ENCODE measurements at regions not wholly inside any gene's neighbourhood (a gene's known extent, or its start where the extent isn't known, plus 50 kb on each side); places are given as distances from the start of the nearest gene placed in this dataset.
"Not testable (repeated sequence)": the region's sequence is repeated elsewhere in the genome, so short reads cannot be mapped to it uniquely, and the experiment has no call there.

DNA sequence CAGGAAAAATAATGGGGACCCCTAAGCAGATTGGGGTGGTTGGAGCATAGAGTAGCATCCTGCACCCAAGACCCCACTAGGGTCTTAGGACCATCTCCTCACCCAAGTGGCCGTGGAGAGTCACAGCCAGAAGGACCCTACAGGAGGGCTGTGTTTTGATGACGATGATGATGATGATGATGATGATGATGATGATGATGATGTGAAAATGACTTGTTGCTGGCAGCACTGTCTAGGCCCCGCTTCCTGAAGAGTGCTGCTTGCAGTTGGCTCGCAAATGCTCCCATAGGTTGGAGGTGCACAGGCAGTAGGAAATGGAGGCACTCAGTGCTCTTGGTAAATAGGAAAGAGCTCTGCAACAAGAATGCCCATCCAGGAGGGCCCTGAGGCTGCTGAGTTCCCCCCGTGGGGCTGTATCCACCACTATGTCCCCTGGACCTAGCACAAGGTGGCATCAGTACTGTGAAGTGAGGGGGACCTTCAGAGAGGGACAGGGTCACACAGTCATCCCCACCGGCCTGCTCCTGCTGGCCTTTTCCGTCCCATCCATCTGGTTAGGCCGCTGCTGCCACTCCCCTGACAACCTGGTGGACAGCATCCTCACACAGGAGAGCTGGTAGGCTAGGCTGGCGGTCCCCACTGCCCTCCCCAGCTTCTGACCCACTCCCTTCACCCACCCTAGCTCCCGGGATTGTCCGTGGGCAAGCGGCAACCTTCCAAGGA, 139.6 kb downstream of the FOXD2 start:
- DNase-seq: no peak

DNA sequence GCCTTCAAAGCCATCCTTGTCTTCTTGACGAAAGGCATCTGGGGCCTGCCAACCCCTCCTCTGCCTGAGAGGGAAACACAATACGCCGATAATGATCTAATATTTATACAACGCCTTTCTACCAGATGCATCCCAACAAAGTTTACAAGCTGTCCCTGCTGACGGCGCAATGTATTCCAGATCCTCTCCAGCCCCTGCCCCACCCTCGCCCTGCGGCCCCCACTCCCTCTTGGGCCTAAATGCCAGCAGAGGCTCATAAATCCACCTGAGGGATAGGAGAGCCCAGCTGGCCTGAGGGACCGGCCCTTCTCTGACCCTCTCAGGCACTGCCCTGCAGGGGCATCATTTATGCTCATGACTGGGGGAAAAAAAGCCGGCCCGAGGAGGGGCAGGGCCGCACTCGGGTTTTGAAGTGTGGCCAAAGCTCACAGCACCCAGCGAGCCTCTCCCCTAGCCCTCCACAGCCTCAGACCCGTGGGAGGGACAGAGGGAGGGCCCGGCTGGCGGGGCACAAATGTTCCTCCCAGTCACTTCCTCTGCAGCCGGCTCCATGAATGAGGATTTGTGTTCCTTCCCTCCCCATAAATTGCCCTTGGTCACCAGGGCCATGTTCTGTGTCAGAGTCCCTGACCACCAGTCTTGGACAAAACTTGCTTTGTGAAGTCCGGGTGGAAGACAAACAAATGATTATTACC, 140.3 kb downstream of the FOXD2 start:
- no peak for DNase-seq

DNA sequence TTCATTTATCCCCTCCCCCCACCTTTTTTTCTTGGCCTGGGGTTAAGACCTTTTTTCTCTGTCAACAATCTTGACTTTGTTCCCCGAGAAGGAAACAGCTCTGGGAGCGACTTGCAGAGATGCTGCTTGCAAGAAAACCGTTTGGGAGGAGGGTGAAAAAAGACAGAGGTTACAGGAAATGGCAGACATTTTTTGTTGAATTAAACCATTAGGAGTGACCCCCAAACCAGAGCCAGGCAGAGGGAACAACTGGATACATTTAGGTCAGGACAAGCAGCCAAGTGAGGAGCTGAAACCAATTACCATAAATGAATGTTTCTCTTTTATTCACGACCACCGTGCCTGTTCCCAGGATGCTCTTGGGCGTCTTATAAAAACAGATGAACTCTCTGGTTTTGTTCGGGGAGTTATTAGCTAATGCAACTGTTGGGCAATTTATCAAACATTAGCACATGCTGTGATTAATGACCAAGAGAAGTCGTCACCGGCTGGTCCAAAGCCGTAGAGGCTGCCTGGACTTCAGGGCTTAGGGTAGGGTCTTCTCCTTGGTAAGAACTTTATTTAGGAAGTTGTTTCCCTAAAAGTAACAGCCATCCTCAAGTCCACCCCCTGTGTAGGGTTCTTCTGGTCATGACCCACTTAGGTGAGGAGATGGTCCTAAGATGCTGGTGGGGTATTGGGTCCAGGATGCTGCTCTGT, 141.0 kb downstream of the FOXD2 start:
- DNase-seq: no peak

DNA sequence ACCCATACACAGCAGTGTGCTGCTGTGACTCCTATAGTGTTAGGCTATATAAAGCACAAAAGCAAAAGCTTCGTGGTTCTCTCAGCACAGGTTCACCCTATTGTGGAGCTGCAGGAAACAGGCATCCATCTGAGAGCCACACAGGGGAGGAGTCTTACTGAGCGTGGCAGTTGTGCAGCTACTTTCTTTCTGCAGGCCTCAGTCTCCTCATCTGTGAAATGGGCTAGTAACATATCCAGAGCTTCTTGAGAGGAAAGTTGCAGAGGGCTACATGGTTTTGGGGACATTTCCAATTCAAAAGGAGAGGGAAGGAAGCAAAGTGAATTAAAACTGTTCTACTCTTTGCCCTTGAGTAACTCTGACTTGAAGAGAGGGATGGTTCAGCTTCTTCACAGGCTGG, 142.0 kb downstream of the FOXD2 start:
- DNase-seq: no peak

DNA sequence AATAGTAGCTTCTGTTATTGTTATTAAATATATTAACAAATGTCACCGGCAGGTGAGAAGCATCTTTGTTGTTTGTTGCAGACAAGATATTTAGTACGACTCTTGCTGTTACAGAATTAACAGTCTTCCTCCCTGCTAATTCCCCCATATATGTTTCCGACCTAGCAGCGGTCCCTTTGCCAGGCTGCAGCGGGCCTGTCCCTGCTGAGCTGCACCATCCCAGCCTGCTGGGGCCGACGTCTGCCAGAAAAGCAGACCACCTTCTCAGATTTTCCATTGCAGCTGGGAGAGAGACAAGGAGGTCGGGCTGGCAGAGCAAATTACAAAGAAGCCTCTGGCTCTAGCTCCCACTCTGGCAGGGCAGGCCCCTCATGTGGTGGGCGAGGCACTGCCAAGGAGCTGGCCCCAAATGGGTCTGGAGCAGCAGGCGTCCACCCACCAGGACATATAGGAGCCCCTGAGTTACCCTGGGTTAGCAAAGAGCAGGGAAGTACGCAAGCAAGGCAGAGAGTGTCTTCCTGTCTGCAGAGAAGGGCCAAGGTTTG, 142.7 kb downstream of the FOXD2 start:
- no peak for DNase-seq

GRCh38 chr1:47582891-47583608, 145.2 kb downstream of the FOXD2 start:
- DNase-seq: no peak

- no peak for DNase-seq
Observed at GRCh38 chr1:47584249-47584648, 146.4 kb downstream of the FOXD2 start.

GRCh38 chr1:47585141-47585902, 147.5 kb downstream of the FOXD2 start:
- DNase-seq: no peak

DNA sequence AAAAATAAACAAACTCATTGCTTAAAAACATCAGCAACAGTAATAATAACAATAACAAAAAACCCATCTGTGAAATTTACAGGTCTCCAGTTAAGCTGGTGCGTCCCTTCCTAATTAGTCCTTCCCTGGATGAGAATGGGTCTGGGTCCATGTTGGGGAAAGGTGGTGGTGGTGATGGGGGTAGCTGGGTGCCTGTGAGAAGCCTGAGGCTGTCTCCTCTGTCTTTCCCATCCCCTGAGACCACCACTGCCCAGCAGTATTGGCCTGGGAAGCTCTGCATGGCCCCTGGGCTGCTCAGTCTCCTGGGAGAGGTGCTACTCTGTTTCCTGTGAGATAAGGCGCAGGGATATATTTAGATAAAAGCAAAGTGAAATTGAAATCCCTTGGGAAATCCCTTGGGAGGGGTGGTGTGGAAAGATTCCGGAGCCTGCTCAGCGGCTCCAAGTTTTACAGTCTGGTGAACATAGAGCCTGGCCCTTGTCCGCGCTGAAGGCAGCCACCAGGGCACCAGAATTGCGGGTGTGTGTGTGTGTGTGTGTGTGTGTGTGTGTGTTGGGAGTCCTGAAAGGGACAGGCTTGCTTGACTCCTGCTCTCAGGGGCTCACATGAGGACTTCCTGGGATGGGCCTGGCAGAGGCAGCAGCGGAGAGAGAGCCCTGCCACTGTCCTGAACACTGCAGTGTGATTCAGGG, 150.2 kb downstream of the FOXD2 start:
- DNase-seq: no peak

- no peak for DNase-seq
Observed at GRCh38 chr1:47590523-47591225, 152.8 kb downstream of the FOXD2 start.

DNA sequence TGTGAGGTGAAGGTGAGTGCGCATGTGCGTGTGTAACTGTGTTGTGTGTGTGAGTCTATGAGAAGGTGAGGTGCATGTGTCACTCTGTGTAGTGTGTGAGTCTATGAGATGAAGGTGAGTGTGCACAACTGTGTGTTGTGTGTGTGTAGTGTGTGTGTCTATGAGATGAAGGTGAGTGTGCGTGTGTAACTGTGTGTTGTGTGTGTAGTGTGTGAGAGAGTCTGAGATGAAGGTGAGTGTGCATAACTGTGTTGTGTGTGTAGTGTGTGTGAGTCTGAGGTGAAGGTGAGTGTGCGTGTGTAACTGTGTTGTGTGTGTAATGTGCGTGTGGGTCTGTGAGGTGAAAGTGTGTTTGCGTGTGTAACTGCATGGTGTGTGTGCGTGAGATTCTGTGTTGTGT, 154.0 kb downstream of the FOXD2 start:
- no peak for DNase-seq

DNA sequence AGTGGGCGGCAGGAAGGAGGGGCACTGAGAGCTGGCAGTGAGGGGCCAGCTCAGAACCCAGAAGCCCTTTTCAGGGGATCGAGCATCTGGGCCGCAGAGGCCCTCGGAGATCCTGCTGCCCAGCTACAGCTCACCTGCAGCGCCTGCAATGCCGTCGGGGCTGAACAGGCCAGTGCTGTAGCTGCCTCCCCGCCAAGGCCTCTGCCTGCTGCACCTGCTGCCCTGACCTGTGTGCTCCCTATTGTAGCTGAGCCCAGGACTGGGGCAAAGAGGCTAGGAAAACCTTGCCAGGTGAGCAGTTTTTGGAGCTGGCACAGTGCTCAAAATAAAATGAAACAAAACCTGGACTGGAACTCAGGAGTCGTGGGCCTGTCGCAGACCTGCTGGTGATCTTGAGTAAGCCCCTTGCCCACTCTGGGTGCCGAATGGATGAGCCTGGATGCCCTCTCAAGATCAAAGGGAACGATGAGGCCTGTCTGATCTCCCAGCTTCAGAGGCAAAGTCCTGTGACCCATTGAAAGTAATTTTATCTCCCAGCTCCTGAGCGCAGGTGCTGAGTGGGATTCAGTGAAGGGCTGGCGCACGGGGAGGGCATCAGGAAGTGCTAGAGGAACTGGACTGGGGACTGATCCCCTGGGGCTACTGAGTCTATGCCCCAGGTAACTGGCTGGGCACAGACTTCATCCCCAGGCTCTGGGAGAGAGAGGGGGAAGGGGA, 154.6 kb downstream of the FOXD2 start:
- DNase-seq: no peak

DNA sequence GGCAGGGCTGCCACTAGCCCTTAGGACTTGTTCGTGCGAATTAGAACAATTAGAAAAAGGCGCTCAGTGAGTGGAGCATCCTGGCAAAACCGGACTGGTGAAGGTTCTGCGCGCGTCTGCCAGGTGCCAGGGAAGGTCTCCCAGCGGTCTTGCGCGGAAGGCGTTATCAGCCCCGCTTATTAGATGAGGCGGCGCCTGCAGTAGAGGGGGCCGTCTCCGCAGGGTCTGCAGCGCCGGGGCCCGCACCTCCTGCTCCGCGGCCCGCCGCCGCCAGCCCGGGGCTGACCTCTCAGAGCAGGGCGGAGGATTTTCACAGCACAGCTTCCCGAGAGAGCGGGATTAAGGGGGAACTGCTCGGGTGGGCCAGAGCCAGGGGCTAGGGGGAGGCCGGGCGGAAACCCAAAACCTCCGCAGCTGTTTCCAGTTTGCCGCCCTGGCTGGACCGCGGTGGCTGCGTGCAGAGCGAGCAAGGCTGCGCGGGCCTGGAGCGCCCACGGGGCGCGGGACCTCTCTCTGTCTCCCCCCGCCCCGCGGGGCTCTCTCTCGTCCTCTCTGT, 155.2 kb downstream of the FOXD2 start:
- DNase-seq: no peak

DNA sequence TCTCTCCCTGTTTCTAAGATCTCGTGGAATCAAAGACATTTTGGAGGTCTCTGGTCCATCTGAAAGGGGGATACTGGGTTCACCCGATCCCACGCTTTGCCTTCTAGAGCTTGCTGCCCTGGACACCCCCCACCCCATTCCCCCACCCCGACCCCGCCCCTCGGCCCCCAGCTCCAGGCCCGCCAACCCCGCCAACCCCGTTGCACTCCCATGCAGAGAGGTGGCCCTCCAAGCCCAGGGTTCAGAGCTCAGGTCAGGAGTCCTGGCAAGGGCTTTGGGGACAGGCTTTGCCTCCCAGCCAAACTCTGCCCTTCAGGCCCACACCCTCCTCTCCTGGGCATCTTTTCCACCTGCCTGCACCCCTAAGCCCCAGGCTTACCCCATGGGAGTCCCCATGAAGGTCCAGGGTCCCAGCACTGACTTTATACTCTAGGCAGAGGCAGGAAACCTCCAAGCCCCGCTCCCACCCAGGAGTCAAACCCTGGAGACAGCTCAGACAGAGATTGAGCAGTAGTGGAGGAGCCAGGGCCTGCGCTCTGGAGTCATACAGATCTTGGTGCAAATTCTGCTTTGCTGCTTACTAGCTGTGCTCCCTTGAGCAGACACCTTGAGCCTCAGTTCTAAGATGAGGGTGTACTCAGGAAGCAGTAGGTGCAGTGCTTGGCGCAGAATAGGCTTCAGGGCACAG, 155.9 kb downstream of the FOXD2 start:
- DNase-seq: no peak

DNA sequence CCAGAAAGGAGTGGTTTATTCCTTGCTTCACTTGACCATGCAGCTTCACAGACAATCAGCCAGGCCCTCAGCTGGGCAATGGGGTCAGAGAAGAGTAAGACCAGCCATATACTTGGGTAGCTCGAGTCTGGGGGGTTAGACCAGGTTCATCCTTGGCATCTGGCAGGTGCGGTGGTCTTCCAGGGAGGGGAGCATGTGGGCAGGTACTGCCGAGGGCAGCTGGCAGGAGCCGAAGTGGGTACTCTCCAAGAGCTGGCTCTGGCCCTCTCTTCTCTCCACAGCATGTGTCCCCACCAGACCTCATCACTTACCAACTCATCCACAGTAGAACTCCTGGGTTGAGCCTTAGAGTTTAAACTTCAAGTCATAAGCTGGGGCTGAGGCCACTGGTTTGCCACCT, 156.8 kb downstream of the FOXD2 start:
- DNase-seq: no peak

GRCh38 chr1:47596328-47596727, 158.5 kb downstream of the FOXD2 start:
- no peak for DNase-seq

DNA sequence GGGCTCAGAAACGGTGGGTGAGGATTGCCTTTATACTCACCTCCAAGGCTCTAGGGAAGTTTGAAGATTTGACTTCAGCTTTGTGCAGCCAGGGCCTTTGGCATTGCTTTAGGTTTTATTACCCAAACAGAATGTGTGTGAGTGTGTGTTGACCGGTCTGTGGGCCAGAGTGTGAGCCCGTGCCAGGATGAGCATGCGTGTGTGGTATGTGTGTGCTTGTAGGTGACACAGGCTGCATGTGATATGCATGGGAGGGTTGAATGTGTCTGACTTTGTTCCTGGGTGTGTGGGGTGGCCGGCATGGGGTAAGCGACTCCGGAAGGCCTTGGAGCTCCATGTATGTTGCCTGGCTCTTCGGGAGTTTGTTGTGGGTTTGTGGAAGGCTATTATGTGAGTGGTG, 160.5 kb downstream of the FOXD2 start:
- DNase-seq: no peak

GRCh38 chr1:47599777-47600176, 161.9 kb downstream of the FOXD2 start:
- DNase-seq: no peak

GRCh38 chr1:47602491-47602890, 164.6 kb downstream of the FOXD2 start:
- DNase-seq: not testable (repeated sequence)
